ENCODE measurements at regions not wholly inside any gene's neighbourhood (a gene's known extent, or its start where the extent isn't known, plus 50 kb on each side); places are given as distances from the start of the nearest gene placed in this dataset.

DNA sequence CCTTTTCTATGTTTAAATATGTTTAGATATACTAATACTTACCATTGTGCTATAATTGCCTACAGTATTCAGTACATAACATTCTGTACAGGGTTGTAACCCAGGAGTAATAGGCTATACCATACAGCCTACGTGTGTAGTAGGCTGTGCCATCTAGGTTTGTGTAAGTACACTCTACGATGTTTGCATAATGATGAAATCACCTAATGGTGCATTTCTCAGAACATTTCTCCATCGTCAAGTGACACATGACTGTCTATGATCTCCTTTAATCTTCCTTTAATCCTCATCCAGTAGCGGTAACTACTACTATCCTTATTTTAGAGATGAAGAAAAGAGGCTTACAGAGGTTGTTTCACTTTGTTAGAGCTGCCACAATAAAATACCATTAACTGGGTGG is 369.2 kb downstream of the PLK2 start:
- no peak for TF ChIP-seq CTCF (IDR thresholded peaks at IDR 0.05; ENCODE audit: low read depth, low read length)
- no peak overlapping the region for H3K4me3 ChIP-seq (ENCODE audit: low read depth, low read length)

DNA sequence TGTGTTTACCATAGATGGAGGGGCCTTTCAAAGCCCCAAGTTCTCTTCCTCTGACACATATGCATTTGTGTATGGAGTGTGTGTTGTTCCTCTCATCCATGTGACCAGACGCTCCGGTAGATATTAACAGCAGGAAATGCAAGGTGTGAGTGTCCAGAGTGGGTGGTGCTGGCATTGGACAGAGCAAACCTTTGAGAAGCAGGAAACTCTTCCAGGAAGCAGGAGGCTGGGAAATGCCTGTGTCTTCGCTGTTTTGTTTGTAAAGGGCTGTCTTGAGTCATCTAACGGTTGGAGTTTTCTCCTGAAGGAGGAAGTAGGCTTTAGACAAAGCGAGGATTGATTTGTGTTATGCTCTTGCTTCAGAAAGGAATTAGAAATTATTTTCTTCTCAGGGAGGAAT is 370.9 kb downstream of the PLK2 start:
- no peak for TF ChIP-seq CTCF (IDR thresholded peaks at IDR 0.05; ENCODE audit: low read depth, low read length)
- H3K4me3 ChIP-seq (ENCODE audit: low read depth, low read length): no peak overlapping the region

DNA sequence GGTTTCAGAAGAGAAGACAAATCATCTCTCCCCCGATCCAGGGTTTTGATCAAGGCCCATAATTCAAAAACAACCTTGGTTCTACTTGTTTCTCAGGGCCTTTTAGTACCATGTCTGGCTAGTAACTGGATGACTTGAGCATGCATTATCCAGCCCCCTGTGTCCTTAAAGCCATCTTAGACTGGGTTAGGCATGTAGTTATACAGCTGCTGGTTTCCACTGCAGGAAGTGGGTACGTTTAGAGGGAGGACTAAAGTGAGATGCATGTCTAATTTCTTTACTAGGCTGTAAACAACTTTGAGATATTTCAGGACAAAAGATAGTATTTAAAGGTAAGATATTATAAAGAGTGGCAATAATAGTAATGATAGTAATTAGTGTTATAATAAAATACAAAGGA is 372.0 kb downstream of the PLK2 start:
- no peak overlapping the region for H3K4me3 ChIP-seq (ENCODE audit: low read depth, low read length)
- no peak for TF ChIP-seq CTCF (IDR thresholded peaks at IDR 0.05; ENCODE audit: low read depth, low read length)

DNA sequence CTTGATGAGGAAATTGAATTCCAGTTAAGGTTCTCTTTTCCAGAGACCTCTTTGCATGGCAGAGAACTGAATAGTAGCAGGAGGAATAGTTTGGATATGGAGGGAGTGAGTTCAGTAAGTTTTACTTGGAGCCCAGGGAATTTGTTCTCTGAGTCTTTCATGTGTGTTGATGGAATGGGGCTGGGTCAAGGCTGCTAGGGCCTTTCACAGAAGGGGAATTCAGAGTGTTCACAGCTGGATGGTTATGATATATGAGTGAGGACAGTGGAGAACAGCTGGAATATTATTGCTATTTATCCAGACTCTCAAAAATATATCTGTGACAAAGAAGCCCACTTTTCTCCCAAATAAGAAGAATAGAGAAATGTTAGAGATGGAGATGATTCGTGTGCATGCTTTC is 372.8 kb downstream of the PLK2 start:
- TF ChIP-seq CTCF (IDR thresholded peaks at IDR 0.05; ENCODE audit: low read depth, low read length): no peak
- no peak overlapping the region for H3K4me3 ChIP-seq (ENCODE audit: low read depth, low read length)

DNA sequence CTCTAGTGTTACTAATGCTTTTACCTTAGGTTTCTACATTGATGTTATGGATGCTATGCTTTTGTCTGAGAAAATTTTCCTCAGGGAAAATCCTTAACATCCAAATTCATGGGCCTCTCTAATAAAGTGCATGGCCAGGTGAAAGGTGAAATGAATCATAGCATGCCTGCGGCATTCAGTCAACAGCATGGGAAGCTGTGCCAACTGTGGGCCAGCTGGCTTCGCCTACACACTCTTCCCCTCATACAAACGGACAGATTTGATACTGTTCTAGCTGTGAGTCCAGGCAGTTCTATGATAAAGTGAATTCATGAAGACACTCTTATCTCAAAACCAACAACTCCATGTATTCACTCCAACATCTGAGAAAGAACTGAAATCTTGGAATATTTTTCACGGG is 374.1 kb downstream of the PLK2 start:
- TF ChIP-seq CTCF (IDR thresholded peaks at IDR 0.05; ENCODE audit: low read depth, low read length): no peak
- no peak overlapping the region for H3K4me3 ChIP-seq (ENCODE audit: low read depth, low read length)

DNA sequence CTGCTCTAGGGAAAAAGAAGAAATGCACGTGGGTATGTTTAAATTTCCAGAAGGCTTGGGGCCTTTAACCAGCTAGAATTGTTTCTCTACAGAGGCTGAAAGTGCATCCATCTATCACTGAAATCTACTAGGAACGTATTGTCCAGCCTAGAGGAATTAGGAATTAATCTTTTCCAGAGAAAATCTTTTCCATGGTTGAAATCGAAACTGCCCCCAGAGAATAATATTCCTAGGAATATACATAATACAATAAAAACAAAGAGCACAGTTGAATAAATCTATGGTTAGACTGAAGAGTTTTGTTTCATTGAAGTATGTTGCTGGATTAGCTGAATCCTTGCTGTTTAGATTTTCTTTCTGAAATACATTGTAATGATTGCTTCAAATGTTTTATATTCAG is 378.5 kb downstream of the PLK2 start:
- H3K4me3 ChIP-seq (ENCODE audit: low read depth, low read length): no peak overlapping the region
- TF ChIP-seq CTCF (IDR thresholded peaks at IDR 0.05; ENCODE audit: low read depth, low read length): no peak

- TF ChIP-seq CTCF (IDR thresholded peaks at IDR 0.05; ENCODE audit: low read depth, low read length): no peak
- H3K4me3 ChIP-seq (ENCODE audit: low read depth, low read length): no peak overlapping the region
These were observed 379.3 kb downstream of the PLK2 start for GRCh38 chr5:58080573-58080972.
